Fibroblast of lung (primary cell): ENCODE measurements at regions not wholly inside any gene's neighbourhood (a gene's known extent, or its start where the extent isn't known, plus 50 kb on each side); places are given as distances from the start of the nearest gene placed in this dataset.

Experiments used
- EZH2 ChIP-seq: IDR thresholded peaks from 2 replicates; pipeline ENCODE4 v1.5.1; 2012; ENCODE audit warnings: low read length, control low read depth, mild to moderate bottlenecking; ENCODE audit errors: missing control alignments
- TF ChIP-seq, protein P1 (sequence below), 2 donors: IDR thresholded peaks in 1 of 2; conservative IDR thresholded peaks in 1 of 2; 1 replicate in 1 of 2; 2 replicates in 1 of 2; pipeline ENCODE4 v1.5.1; 2011 to 2012; ENCODE audit warnings: low read length in 2 of 2, control low read depth in 1 of 2, inconsistent platforms in 1 of 2, low read depth in 1 of 2, mild to moderate bottlenecking in 1 of 2

DNA sequence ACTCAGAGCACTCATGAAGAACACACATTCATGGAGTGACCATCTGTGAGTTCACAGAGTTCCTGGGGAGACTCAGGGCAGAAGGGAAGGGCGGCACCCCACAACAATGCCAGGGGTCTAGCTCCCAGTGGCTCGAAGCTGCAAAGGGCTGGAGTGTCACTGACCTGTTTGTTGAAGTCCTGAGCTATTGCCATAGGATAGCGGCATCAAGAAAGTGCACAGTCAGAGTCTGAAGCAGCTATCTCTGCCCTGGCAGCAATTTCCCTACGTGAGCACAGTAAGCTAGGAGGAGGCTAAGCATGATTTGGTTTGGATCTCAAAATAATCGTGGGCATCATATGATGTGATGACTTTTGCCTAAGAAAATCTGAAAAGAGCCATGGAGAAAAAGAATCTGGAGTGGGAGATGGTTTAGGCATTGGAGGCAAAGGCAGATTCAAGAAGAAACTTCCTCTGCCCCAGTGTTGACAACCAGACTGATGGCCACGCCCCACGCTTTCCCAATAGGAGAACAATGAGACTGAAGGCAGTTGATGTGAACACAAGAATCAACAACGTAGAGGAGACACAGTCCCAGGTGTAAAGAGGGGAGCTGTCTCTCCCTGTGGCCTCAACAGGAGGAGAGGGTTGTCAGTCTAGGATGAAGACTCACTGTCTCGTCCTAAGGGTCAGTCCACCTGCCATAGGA is 100.0 kb upstream of the SLC25A33 start:
- TF ChIP-seq, protein P1, sequence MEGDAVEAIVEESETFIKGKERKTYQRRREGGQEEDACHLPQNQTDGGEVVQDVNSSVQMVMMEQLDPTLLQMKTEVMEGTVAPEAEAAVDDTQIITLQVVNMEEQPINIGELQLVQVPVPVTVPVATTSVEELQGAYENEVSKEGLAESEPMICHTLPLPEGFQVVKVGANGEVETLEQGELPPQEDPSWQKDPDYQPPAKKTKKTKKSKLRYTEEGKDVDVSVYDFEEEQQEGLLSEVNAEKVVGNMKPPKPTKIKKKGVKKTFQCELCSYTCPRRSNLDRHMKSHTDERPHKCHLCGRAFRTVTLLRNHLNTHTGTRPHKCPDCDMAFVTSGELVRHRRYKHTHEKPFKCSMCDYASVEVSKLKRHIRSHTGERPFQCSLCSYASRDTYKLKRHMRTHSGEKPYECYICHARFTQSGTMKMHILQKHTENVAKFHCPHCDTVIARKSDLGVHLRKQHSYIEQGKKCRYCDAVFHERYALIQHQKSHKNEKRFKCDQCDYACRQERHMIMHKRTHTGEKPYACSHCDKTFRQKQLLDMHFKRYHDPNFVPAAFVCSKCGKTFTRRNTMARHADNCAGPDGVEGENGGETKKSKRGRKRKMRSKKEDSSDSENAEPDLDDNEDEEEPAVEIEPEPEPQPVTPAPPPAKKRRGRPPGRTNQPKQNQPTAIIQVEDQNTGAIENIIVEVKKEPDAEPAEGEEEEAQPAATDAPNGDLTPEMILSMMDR (conservative IDR thresholded peaks at IDR 0.05 in 1 of 2, IDR thresholded peaks at IDR 0.05 in 1 of 2; ENCODE audit: low read depth in 1 of 2, low read length in 2 of 2): no peak
- no peak for TF ChIP-seq EZH2
